ENCODE measurements at regions not wholly inside any gene's neighbourhood (a gene's known extent, or its start where the extent isn't known, plus 50 kb on each side); places are given as distances from the start of the nearest gene placed in this dataset.

GRCh38 chr2:3051266-3051665 lies 326.4 kb downstream of the EIPR1 start:
- TF ChIP-seq CTCF (IDR thresholded peaks at IDR 0.05; ENCODE audit: low read length) (no peak), EZH2 (IDR thresholded peaks at IDR 0.05; ENCODE audit: borderline replicate concordance, low read length) (no peak)
